Activated CD4-positive, alpha-beta T cell treated with anti-CD3 and anti-CD28 coated beads for 48 hours (primary cell): ENCODE measurements at regions not wholly inside any gene's neighbourhood (a gene's known extent, or its start where the extent isn't known, plus 50 kb on each side); places are given as distances from the start of the nearest gene placed in this dataset.

ENCODE experiments used
- DNase-seq: peaks from one replicate; pipeline ENCODE4 v3.0.0-alpha.2; 2020

DNA sequence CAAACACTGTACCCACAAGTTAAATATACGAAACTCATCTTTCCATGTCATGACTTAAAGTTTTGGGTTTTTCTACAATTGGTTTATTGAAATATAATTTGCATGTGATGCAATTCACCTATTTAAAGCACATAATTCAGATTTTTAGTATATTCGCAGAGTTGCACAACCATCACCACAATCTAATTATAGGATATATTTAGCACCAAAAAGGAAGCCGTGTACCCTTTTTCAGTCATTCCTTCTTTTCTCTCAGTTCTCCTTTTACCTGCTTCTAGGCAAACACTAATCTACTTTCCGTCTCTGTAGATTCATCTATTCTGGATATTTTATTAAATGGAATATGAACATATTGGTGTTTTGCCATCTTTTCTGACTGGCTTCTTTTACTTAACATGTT is 1458.1 kb upstream of the TENM4 start:
- DNase-seq: no peak

GRCh38 chr11:80886684-80887083 is 1445.9 kb upstream of the TENM4 start:
- no peak for DNase-seq

DNA sequence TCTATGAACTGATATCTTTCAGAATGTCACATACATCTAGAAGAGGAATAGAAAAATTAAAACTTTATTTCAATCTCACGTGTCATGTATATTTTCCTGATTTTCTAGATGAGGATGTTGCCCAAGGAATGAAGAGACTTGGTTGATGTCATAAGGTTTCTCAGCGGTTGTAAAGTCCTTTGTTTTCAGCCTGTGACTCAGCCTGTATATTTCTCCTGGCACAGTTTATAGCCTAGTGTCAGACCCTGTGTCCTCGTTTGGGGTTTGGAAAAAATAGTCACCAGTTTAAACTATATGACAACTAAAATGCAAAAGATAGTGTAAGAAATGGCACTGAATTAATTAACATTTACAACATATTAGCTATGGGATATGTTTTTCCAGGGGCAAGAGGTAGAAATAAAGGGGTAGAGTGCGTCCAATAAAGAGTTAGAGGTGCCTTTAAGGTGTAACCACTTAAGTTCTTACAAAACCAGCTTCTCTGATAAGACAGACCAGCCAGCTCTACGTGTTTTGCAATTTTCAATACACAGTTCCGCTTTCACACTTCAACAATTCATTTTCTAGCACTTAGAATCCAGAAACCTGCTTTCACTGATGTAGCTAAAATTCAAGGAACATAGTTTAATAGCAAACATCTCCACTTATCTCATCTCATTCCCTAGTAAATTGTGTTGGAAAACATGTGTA is 1432.6 kb upstream of the TENM4 start:
- DNase-seq: no peak

DNA sequence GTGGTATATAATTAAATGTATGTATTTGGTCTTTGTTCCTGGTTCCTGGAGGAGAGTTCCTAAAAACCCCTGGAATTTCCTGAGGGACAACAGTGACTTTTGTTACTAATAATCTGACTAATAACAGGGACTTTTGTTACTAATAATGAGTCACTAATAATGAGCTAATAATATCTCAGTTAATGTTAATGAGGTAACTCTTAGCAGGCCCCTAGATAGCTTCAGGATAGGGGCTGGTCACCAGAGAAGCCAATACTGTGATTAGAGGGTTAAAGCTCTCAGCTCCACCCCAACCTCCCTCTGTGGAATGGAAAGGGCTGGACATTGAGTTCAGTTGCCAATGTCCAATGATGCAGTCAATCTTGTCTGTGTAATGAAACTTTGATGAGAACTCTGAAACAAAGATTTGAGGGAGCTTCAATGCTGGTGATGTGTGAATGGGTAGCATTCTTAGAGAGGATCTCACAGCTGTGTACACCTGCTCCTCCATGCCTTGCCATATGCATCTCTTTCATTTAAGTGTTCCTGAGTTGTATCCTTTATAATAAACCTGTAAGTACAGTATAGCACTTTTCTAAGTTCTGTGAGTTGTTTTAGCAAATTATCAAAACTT is 1431.4 kb upstream of the TENM4 start:
- DNase-seq: no peak

DNA sequence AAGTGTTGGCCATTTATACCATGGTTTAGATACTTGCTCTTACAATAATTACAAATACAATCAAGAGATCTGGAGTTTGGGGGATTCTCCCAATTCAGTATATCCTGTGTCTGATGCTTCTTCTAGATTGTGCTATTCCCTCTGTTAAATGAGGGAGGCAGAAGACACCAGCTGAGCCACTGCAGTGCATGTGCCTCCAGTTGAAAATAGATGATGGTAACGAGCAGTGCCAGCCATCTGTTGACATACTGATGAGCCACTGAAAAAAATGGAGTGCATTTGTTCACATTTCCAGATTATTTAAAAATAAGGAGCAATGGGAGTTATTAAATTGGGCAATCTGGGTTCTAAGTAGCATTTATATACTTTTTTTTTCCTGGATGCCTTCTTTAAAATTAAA is 1428.0 kb upstream of the TENM4 start:
- DNase-seq: no peak

DNA sequence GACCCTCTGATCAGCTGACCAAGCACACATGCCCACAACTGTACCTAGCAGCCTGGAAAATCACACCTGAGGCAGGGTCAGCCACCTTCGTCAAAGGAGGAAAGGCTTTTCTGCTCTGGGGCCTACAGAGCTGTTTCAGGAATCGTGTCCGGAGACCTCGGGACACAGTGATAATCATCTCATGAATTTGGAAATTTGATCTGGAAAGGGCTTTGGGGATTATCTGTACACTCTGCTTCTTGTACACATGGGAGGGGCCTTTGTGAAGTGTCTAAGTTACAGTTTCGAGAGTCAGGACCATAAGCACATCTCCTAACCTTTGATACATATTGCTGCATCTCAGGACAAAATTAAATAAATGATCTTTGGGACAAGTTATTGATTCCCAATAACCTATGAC is 1421.2 kb upstream of the TENM4 start:
- DNase-seq: no peak

DNA sequence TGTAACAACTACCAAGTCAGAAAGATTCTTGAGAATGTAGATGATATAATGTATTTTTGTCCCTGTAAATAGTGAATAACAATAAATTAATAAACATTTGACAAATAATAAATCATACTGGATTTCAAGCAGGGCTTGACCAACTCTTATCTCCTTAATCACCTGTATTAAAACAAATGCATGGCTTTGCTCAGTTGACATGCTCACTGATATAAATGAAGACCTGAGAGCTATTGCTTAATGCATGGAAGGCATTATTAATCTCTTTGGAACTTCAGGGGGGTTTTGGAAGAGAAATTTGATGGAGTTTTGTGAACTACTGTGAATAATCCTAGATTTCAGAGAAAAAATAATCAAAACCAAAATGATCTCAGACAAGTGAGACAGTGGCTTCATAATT is 1420.4 kb upstream of the TENM4 start:
- DNase-seq: no peak

GRCh38 chr11:80860632-80861031 is 1419.8 kb upstream of the TENM4 start:
- DNase-seq: no peak

GRCh38 chr11:80856066-80856465 is 1415.2 kb upstream of the TENM4 start:
- no peak for DNase-seq

DNA sequence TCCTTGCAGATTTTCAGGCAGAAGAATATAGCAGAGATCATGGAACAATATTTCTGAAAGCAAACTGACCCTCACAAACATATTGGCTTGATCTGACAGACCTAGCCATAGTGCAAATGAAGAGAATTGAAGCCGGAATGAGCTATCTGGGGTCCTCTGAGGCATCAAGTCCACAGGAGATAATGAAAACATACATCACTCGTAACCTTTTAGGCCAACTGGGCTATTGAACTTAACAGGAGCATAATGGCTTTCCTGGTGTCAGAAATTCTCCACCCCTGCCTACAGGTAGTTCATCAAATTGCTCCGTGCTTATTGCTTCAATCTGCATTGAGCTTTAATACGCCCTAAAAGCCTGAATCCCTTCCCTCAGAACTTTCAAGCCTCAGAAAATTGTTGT is 1414.6 kb upstream of the TENM4 start:
- no peak for DNase-seq

DNA sequence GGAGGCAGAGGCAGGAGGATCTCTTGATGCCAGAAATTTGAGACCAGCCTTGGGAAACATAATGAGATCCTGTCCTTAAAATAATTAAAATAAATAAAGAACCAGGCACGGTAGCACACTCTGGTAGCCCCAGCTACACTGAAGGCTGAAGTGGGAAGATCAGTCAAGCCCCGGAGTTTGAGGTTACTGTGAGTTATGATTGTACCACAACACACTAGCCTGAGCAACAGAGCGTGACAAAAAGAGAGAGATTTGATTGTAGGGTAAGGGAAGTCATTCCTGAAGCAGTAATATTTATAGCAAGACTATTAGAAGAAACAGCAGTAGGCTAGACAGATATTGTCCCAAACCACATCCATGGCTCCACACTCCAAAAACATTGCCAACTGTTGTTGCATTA is 1408.4 kb upstream of the TENM4 start:
- no peak for DNase-seq

DNA sequence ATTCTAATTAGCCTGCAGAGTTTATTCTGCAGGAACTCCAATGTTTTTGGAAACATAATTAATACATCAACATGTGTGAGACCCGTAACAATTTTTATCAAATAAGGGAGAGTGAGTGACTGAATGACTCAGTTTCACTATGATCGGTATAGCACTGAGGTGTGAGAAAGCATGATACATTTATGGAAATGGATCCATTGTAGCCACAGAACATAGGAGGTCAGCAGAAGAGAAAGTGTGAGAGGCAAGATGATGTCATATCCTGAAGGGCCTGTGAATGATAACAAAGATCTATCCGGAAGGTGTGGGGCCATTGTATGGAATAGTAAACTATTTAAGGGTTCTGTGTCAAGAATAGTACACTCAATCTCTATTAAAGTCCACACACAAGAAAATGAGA is 1406.1 kb upstream of the TENM4 start:
- no peak for DNase-seq

GRCh38 chr11:80846442-80846841 is 1405.6 kb upstream of the TENM4 start:
- no peak for DNase-seq

DNA sequence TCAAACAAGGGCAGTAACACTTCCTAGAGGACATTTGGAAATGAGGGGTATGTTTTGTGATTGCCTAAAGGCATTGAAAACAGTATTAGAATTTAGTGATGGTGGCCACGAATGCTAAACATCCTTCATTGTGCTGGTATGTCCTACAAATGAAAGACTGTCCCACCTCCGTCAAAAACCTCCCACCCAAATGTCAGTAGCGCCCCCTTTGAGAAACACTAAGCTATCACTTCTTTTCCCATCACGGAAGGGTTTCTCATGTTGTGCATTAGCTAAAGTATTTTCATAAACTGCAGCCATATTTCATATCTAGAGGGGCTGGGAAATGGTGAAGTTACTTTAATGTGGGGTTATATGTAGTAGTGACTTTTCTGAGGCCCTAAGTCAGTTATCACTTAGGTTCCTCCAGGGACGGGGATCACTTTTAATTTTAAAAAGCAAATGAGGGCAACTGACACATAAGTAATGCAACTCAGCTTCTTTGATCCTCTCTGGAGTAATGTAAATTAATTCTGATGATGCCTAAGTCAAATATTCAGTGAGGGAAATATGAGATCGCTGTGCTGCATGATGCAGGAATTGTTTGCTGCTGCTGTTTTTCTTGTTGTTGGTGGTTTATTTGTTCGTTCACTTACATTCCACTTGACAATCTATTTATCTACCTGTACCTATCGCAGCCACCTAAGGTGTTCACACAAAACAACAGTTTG is 1403.4 kb upstream of the TENM4 start:
- DNase-seq: no peak

- no peak for DNase-seq
These were observed 1402.6 kb upstream of the TENM4 start for GRCh38 chr11:80843266-80843974.

GRCh38 chr11:80842246-80842645 is 1401.4 kb upstream of the TENM4 start:
- DNase-seq: no peak

DNA sequence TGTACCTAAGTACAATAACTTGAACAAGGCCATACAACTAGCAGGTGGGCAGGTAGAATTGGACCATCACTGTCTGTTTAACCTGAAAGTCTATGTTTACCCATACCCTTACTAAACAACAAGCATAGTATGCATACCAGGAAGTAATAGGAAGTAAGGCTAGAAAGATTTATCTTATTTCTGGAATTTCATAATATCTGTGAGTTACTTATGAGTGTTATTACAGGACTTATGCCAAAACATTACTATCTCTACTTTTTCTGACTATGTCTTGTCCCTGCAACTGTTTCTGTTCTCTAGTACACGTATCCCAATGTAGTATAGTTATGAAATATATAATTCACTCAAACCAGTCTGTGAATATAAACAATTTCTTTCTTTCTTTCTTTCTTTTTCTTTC is 1400.8 kb upstream of the TENM4 start:
- no peak for DNase-seq

- DNase-seq: no peak
These were observed 1397.3 kb upstream of the TENM4 start for GRCh38 chr11:80838153-80838552.

DNA sequence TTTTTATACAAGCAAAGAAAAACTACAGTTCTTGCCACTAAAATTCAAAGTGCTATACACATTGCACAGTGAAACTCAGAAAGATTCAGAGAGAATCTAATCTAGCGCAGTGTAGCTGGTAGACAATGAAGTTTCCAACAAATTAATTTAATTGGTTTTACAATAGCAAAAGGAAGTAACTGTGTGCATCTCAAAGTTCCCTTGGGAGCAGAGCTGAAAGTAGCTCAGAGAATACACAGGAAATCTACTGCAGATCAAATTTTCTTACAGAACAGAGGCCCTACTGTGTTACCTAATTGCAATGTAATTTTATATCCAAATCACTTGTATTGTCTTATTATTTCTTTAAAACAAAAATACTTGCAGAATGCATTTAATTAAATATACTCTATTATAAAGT is 1396.2 kb upstream of the TENM4 start:
- DNase-seq: no peak

DNA sequence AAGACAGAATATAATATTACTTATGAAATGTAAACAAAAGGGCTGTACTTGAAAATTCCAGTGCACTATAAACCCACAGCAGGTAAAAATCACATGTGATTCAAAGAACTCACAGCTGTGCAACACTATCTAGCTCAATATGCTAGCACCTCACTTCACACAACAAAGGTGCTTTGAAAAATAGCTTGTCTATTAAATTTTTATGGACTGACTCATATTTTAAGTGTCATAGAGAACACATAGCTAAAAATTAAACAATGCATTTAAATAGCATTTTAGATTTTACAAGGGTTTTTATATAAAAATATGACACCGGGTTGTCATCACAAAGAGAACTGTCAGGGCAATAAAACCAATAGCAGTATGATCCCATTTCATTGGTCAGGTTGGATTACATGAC is 1390.5 kb upstream of the TENM4 start:
- no peak for DNase-seq

DNA sequence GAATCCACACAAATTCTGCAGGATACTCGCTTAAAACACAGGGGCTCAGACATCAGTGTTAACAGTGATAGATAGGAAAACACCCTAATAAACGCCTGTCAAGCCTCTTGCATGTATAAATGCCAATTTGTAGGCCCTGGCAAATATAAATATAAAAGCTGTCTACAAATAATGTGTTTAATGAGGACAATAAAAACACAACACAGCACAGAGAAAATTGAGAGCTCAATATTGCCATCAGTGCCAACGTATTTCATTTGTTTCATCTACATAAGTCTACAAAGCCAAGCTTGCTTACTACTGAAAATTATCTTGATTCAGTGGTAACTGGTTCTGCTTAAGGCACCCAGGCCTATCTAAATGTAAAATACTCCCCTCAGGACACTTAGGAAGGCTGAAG is 1387.0 kb upstream of the TENM4 start:
- DNase-seq: no peak

DNA sequence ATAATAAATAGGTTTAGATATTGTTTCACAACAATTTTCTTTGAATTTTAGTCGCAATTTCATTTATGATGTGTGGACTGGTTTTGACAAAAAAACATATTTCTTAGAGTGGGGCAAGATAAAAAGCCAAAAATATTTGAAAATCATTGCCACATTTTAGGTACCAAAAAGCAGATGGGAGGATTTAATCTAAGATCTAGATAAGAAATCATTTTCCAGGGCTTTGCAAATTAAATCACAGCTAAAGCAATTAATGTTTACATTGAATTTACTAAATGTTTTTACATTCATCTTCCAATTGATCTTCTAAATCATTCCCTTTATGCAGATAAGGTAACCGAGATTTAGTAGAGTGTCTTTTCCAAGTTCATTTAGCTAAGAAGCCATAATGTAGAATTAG is 1386.0 kb upstream of the TENM4 start:
- no peak for DNase-seq

DNA sequence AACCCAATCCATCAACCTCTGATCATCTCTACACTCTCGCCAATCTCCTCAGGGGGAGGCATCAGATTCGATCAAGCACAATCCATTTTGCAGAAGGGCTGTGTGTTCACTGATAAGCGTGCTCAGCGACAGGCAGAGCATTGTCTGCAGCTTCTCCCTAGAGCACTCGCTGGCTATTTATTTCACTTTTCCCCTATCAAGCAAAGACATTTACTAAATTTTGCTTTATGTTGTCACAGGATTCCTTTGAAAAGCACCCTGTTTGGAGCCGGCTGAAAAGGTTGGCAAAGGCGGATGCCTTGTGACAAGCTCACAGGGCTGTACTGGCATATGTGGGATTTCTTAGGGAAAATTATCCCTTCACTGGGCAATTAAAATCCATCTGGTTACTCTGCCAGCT is 1381.5 kb upstream of the TENM4 start:
- DNase-seq: no peak

DNA sequence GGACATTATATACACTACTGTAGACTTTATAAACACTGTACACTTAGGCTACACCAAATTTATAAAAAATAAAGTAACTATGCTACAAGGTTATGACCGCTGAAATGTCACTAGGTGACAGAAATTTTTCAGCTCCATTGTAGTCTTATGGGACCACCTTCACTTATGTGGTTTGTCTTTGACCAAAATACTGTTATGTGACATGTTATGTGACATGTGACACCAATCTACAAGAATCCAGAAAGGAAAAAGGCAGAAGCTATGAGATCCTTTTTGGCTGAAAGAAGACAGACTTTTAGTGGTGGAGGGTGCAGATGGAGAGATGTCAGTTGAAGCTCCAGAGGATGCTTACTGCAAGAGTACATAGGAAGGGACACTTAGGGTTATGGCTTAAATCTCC is 1378.4 kb upstream of the TENM4 start:
- DNase-seq: no peak
